GM19467 (cell line): ENCODE measurements at regions not wholly inside any gene's neighbourhood (a gene's known extent, or its start where the extent isn't known, plus 50 kb on each side); places are given as distances from the start of the nearest gene placed in this dataset.

Experiments used
- ATAC-seq: cut with Tn5 transposase; IDR thresholded peaks from one replicate; pipeline ENCODE4 v1.9.1; 2021; ENCODE audit warnings: mild to moderate bottlenecking, moderate library complexity; ENCODE audit not compliant: unreplicated experiment

GRCh38 chr9:12060067-12060466, 633.1 kb upstream of the TYRP1 start:
- no peak for ATAC-seq

GRCh38 chr9:12060811-12061210, 632.4 kb upstream of the TYRP1 start:
- ATAC-seq: no peak

GRCh38 chr9:12065050-12065449, 628.1 kb upstream of the TYRP1 start:
- ATAC-seq: no peak

DNA sequence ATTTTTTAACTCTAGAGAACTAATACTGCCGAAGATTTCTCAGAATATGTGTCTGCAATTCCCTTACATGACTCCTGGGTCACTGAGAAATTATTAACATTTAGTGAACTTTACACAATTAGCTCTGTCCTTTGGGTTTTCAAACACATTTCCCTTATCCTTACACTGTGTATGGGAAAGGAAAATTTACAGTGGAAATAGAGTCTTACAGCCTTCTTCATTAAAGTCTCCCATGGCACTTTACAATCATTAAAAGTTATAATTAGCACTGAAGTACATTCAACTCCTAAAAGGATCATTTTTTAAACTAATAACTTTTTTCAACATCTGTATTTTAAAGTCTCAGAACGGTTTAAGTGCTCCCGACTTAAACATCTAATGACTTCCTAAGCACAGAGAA, 627.5 kb upstream of the TYRP1 start:
- no peak for ATAC-seq

- no peak for ATAC-seq
Measured at GRCh38 chr9:12066455-12067035, 626.6 kb upstream of the TYRP1 start.

DNA sequence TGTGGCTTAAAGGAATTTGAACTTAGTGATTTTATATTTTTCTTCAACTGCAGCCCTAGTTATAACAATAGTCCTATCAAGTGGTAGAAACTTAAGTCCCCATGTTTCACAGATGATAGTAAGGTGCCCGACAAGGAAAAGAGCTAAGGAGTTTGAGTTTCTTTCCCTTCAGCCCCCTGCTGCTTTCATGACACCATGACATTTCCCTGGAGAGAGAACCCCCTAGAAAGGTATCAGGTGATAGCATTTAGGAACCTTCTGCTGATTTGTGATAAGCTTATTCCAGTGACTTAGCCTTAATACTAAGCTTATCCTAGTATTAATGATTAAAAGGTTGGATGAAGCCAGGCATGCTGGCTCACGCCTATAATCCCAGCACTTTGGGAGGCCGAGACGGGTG, 623.8 kb upstream of the TYRP1 start:
- ATAC-seq: no peak

- no peak for ATAC-seq
Measured at GRCh38 chr9:12085399-12085798, 607.8 kb upstream of the TYRP1 start.

DNA sequence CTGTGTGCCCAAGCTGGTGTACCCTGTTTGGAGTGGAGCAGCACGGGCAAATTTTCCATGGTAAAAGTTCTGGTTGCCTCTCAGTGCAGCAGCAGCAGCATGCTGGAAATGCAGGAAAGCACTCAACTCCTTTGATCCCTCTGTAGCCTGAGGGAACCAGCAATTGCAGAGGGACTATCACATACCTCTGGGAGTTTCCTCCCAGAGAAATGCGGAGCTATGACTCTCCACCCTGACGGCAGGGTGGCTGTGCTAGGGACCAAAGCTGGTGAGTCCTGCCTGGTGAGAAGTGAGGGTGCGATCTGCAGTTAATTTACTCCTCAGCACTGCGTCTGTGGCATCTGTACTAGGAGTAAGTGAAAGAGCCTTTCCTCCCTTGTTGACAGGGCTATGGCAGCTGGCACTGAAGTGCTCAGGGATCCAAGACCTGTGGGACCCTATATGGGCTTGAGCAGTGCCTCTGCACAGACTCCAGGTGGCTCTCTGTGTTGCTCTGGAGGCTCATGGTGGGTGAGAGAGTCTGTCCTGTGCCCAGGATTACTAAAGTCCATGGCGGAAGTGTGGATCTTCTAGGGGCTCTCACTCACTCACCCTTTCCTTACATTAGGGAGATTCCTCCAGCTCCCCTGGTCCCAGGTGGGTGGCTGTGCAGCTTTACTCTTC, 601.2 kb upstream of the TYRP1 start:
- no peak for ATAC-seq

- no peak for ATAC-seq
Measured at GRCh38 chr9:12094046-12094445, 599.1 kb upstream of the TYRP1 start.

GRCh38 chr9:12095931-12096330, 597.3 kb upstream of the TYRP1 start:
- no peak for ATAC-seq

- no peak for ATAC-seq
Measured at GRCh38 chr9:12133416-12133815, 559.8 kb upstream of the TYRP1 start.

DNA sequence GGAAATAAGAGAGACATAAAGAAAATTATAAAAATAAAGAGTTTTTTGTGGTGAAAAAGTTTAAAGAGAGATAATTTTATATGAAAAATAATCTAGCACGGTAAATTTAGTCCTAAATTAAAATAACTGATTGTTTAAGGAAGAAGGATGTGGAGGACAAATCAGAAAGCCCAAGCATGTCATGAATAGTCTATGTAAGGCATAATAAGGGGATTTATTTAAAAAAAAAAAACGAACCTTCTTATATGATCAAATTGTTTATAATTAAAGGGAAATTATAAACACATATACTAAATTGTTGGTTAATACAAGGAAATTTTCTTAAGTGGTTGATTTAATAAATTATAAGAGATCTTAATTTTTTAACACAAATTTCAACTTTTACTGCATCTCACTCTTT, 551.8 kb upstream of the TYRP1 start:
- ATAC-seq: no peak

DNA sequence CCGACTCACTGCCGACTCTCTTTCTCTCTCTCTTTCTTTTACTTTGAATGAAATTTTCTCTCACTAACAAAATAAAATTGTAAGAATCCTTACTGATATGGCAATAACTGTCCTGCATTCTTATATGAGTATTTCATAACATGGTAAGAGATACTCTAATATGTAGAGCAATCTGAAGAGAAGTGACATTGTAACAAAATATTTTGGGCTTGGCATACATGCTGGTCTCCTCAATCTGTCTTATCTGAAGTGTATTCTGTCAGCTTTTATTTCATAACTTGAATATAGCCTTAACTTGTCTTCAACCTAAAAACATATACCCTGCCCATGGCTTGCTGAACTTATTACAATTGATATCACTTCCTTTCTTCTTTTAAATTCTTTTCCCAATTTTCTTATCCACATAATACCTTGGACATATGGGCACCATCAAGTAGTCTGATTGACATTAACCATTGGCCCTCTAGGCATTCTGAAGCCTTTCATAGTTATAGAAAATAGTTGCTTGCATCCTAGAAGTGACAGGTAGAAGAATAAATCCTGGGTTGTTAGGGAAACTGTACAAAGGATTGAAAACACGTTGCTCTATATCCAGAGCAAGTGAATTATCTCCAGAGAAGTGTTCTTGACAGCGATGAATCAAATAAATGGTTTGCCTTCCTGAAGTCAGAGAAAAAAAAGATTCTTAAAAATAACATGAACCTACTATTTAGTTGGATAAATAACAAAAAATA, 537.6 kb upstream of the TYRP1 start:
- no peak for ATAC-seq

- ATAC-seq: no peak
Measured at GRCh38 chr9:12162181-12162815, 530.9 kb upstream of the TYRP1 start.

- ATAC-seq: no peak
Measured at GRCh38 chr9:12163723-12164458, 529.3 kb upstream of the TYRP1 start.

- ATAC-seq: no peak
Measured at GRCh38 chr9:12166518-12166917, 526.7 kb upstream of the TYRP1 start.

- no peak for ATAC-seq
Measured at GRCh38 chr9:12170456-12170855, 522.7 kb upstream of the TYRP1 start.

DNA sequence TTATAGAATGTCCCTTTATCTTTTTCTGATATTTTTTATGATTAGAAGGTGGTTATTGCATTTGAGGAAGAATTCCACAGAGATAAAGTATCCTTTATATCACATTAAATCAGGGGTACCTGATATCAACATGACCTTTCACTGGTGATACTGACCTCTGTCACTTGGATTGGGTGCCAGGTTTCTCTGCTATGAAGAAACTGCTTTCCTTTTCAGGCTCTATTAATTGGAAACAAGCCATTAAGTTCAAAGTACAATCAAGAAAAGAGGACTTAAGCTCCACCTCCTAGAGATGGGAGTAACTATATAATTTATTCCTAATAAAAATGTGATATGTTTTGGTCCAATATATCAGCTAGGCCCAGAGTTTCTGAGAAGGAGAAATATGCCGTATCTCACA, 514.6 kb upstream of the TYRP1 start:
- ATAC-seq: no peak

GRCh38 chr9:12182806-12183205, 510.4 kb upstream of the TYRP1 start:
- ATAC-seq: no peak

- ATAC-seq: no peak
Measured at GRCh38 chr9:12183321-12183720, 509.9 kb upstream of the TYRP1 start.

- ATAC-seq: no peak
Measured at GRCh38 chr9:12185856-12186255, 507.3 kb upstream of the TYRP1 start.
